Activated CD4-positive, CD25-positive, alpha-beta regulatory T cell treated with anti-CD3 and anti-CD28 coated beads, Interleukin-2, amount 50 U/mL, for 72 hours (primary cell): ENCODE measurements at regions not wholly inside any gene's neighbourhood (a gene's known extent, or its start where the extent isn't known, plus 50 kb on each side); places are given as distances from the start of the nearest gene placed in this dataset.
"Not testable (repeated sequence)": the region's sequence is repeated elsewhere in the genome, so short reads cannot be mapped to it uniquely, and the experiment has no call there.

ENCODE experiments used
- DNase-seq: peaks from one replicate; pipeline ENCODE4 v3.0.0; 2021

GRCh38 chr3:147471741-147472140 is 62.6 kb downstream of the ZIC1 start:
- no peak for DNase-seq

GRCh38 chr3:147472846-147473245 is 63.7 kb downstream of the ZIC1 start:
- no peak for DNase-seq

GRCh38 chr3:147483145-147483544 is 74.0 kb downstream of the ZIC1 start:
- DNase-seq, result no peak

- no peak for DNase-seq
These were observed 74.4 kb downstream of the ZIC1 start for GRCh38 chr3:147483578-147483977.

- no peak for DNase-seq
These were observed 83.9 kb downstream of the ZIC1 start for GRCh38 chr3:147493065-147493464.

- DNase-seq, result no peak
These were observed 84.5 kb downstream of the ZIC1 start for GRCh38 chr3:147493666-147494065.

- DNase-seq, result no peak
These were observed 88.1 kb downstream of the ZIC1 start for GRCh38 chr3:147497286-147497685.

- DNase-seq, result no peak
These were observed 98.6 kb downstream of the ZIC1 start for GRCh38 chr3:147507638-147508286.

- no peak for DNase-seq
These were observed 100.3 kb downstream of the ZIC1 start for GRCh38 chr3:147509448-147509847.

GRCh38 chr3:147513785-147514184 is 104.6 kb downstream of the ZIC1 start:
- no peak for DNase-seq

- DNase-seq, result no peak
These were observed 105.4 kb downstream of the ZIC1 start for GRCh38 chr3:147514366-147515160.

GRCh38 chr3:147518465-147518864 is 109.3 kb downstream of the ZIC1 start:
- DNase-seq, result no peak

- no peak for DNase-seq
These were observed 112.5 kb downstream of the ZIC1 start for GRCh38 chr3:147521646-147522045.

GRCh38 chr3:147522780-147523179 is 113.6 kb downstream of the ZIC1 start:
- DNase-seq, result not testable (repeated sequence)

- DNase-seq, result no peak
These were observed 120.4 kb downstream of the ZIC1 start for GRCh38 chr3:147529551-147529950.

- DNase-seq, result no peak
These were observed 128.9 kb downstream of the ZIC1 start for GRCh38 chr3:147538034-147538433.

- DNase-seq, result no peak
These were observed 131.8 kb downstream of the ZIC1 start for GRCh38 chr3:147540921-147541320.

- DNase-seq, result no peak
These were observed 135.1 kb downstream of the ZIC1 start for GRCh38 chr3:147544290-147544689.

- no peak for DNase-seq
These were observed 142.3 kb downstream of the ZIC1 start for GRCh38 chr3:147551491-147551890.

GRCh38 chr3:147554332-147554731 is 145.2 kb downstream of the ZIC1 start:
- no peak for DNase-seq

GRCh38 chr3:147572970-147573340 is 163.8 kb downstream of the ZIC1 start:
- DNase-seq, result no peak

GRCh38 chr3:147574621-147575020 is 165.5 kb downstream of the ZIC1 start:
- no peak for DNase-seq

- no peak for DNase-seq
These were observed 166.2 kb downstream of the ZIC1 start for GRCh38 chr3:147575391-147575790.

- DNase-seq, result no peak
These were observed 173.5 kb downstream of the ZIC1 start for GRCh38 chr3:147582642-147583041.

GRCh38 chr3:147589016-147589415 is 179.9 kb downstream of the ZIC1 start:
- no peak for DNase-seq
